ENCODE measurements at regions not wholly inside any gene's neighbourhood (a gene's known extent, or its start where the extent isn't known, plus 50 kb on each side); places are given as distances from the start of the nearest gene placed in this dataset.

- no peaks in the 10 kb centered on the region for H3K4me1 ChIP-seq (ENCODE audit: control insufficient read depth, insufficient read depth, low read length)
- H3K27ac ChIP-seq (ENCODE audit: extremely low read depth, low read depth, low read length): no peak overlapping the region
- CTCF ChIA-PET: interaction anchor here (3.7 kb wide), 1 partner anchor 10 kb away, joined by 14 read pairs; no protein-coding TSS in a partner anchor
- POLR2A ChIA-PET: no interaction called here
- no peaks in the 10 kb centered on the region for H3K36me3 ChIP-seq (ENCODE audit: control insufficient read depth in 2 of 2, insufficient read depth in 1 of 2, low read length in 2 of 2)
- no peaks in the 10 kb centered on the region for H3K9me3 ChIP-seq (ENCODE audit: control insufficient read depth, insufficient read depth, low read depth, low read length)
- no peak overlapping the region for H3K4me3 ChIP-seq (ENCODE audit: low read depth, low read length)
- TF ChIP-seq ZBTB6 (tag by site-specific recombination; IDR thresholded peaks at IDR 0.05) (no peak), OSR2 (tag by site-specific recombination; IDR thresholded peaks at IDR 0.05) (no peak), KLF8 (tag by site-specific recombination; IDR thresholded peaks at IDR 0.05) (no peak), IKZF3 (tag by site-specific recombination; IDR thresholded peaks at IDR 0.05) (no peak), KLF16 (tag by site-specific recombination; IDR thresholded peaks at IDR 0.05) (no peak)
These were observed 191.8 kb downstream of the CCNG2 start for GRCh38 chr4:77348815-77349214.

- Histone ChIP-seq H3K27ac (ENCODE audit: extremely low read depth, low read depth, low read length) (no peak overlapping the region), H3K9me3 (ENCODE audit: control insufficient read depth, insufficient read depth, low read depth, low read length) (no peaks in the 10 kb centered on the region), H3K4me1 (ENCODE audit: control insufficient read depth, insufficient read depth, low read length) (no peaks in the 10 kb centered on the region), H3K4me3 (ENCODE audit: low read depth, low read length) (no peak overlapping the region), H3K36me3 (ENCODE audit: control insufficient read depth in 2 of 2, insufficient read depth in 1 of 2, low read length in 2 of 2) (no peaks in the 10 kb centered on the region)
- TF ChIP-seq ZFP69B (tag by site-specific recombination; IDR thresholded peaks at IDR 0.05) (no peak), ZNF48 (tag by site-specific recombination; IDR thresholded peaks at IDR 0.05) (no peak), ZNF791 (tag by site-specific recombination; IDR thresholded peaks at IDR 0.05) (no peak), ZNF449 (tag by site-specific recombination; IDR thresholded peaks at IDR 0.05) (no peak), ZNF677 (tag by site-specific recombination; IDR thresholded peaks at IDR 0.05) (no peak), ZFP3 (tag by site-specific recombination; IDR thresholded peaks at IDR 0.05; ENCODE audit: low read depth) (no peak), ZNF776 (tag by site-specific recombination; IDR thresholded peaks at IDR 0.05; ENCODE audit: borderline replicate concordance) (no peak), ZNF114 (tag by site-specific recombination; IDR thresholded peaks at IDR 0.05) (no peak), FEZF1 (tag by site-specific recombination; IDR thresholded peaks at IDR 0.05) (no peak), ZNF266 (tag by site-specific recombination; IDR thresholded peaks at IDR 0.05; ENCODE audit: low read depth) (no peak)
- ChIA-PET POLR2A (no interaction called here), CTCF (interaction anchor here (1.2 to 3.7 kb wide), 2 partner anchors 9 to 15 kb away, joined by 3 to 14 read pairs; no protein-coding TSS in a partner anchor)
These were observed 192.4 kb downstream of the CCNG2 start for GRCh38 chr4:77349364-77349763.

GRCh38 chr4:77349796-77350195 lies 192.8 kb downstream of the CCNG2 start:
- Histone ChIP-seq H3K9me3 (ENCODE audit: control insufficient read depth, insufficient read depth, low read depth, low read length) (no peaks in the 10 kb centered on the region), H3K27ac (ENCODE audit: extremely low read depth, low read depth, low read length) (no peak overlapping the region), H3K4me1 (ENCODE audit: control insufficient read depth, insufficient read depth, low read length) (no peaks in the 10 kb centered on the region), H3K4me3 (ENCODE audit: low read depth, low read length) (no peak overlapping the region), H3K36me3 (ENCODE audit: control insufficient read depth in 2 of 2, insufficient read depth in 1 of 2, low read length in 2 of 2) (no peaks in the 10 kb centered on the region)
- ChIA-PET CTCF (interaction anchor here (1.2 to 3.7 kb wide), 2 partner anchors 9 to 14 kb away, joined by 3 to 14 read pairs; no protein-coding TSS in a partner anchor), POLR2A (no interaction called here)
- TF ChIP-seq ATF2 (tag by site-specific recombination; IDR thresholded peaks at IDR 0.05; ENCODE audit: low read depth) (no peak), ZNF624 (tag by site-specific recombination; IDR thresholded peaks at IDR 0.05) (no peak), ZBTB11 (tag by site-specific recombination; conservative IDR thresholded peaks at IDR 0.05; ENCODE audit: low read depth) (no peak), ZSCAN16 (tag by site-specific recombination; IDR thresholded peaks at IDR 0.05) (no peak), ZNF37A (tag by site-specific recombination; IDR thresholded peaks at IDR 0.05) (no peak), OSR2 (tag by site-specific recombination; IDR thresholded peaks at IDR 0.05) (no peak), ZNF24 (tag by site-specific recombination; IDR thresholded peaks at IDR 0.05) (no peak), ZNF16 (tag by site-specific recombination; IDR thresholded peaks at IDR 0.05; ENCODE audit: low read depth) (no peak), ZSCAN23 (tag by site-specific recombination; IDR thresholded peaks at IDR 0.05) (no peak)
